ENCODE measurements at regions not wholly inside any gene's neighbourhood (a gene's known extent, or its start where the extent isn't known, plus 50 kb on each side); places are given as distances from the start of the nearest gene placed in this dataset.

GRCh38 chr1:243902100-243902499, 52.1 kb upstream of the AKT3 start:
- no peak overlapping the region for H3K4me3 ChIP-seq (ENCODE audit: low read depth, low read length)
- no peaks in the 10 kb centered on the region for H3K27me3 ChIP-seq (ENCODE audit: control insufficient read depth, insufficient read depth, low read length)
- H3K9me3 ChIP-seq (ENCODE audit: control insufficient read depth, insufficient read depth, low read length), result no peaks in the 10 kb centered on the region
- H3K4me1 ChIP-seq (ENCODE audit: control insufficient read depth, insufficient read depth, low read length), result no peaks in the 10 kb centered on the region
- no peaks in the 10 kb centered on the region for H3K36me3 ChIP-seq (ENCODE audit: control insufficient read depth, insufficient read depth, low read length)
- no peak overlapping the region for H3K9ac ChIP-seq (ENCODE audit: low read depth, low read length)

Data from iPS-15b (cell line).